ENCODE measurements at regions not wholly inside any gene's neighbourhood (a gene's known extent, or its start where the extent isn't known, plus 50 kb on each side); places are given as distances from the start of the nearest gene placed in this dataset.

- Histone ChIP-seq H3K4me3 (replicated peaks; ENCODE audit: insufficient read depth, low read length) (no peak overlapping the region), H3K27ac (replicated peaks) (no peak overlapping the region), H3K27me3 (ENCODE audit: insufficient read depth, poor library complexity, severe bottlenecking) (no peaks in the 10 kb centered on the region)
- no peak for DNase-seq (ENCODE audit: low read depth in 1 of 2, low spot score in 1 of 2)
- TF ChIP-seq POLR2AphosphoS5 (IDR thresholded peaks at IDR 0.05; ENCODE audit: low read depth) (no peak), REST (IDR thresholded peaks at IDR 0.05; ENCODE audit: insufficient replicate concordance, low read depth) (no peak), CTCF (IDR thresholded peaks at IDR 0.05; ENCODE audit: insufficient read depth, low read length) (no peak), SPI1 (IDR thresholded peaks at IDR 0.05; ENCODE audit: borderline replicate concordance, low read depth) (no peak), GABPA (IDR thresholded peaks at IDR 0.05; ENCODE audit: low read depth) (no peak)
Measured at GRCh38 chr14:29317423-29317822, 550.8 kb downstream of the FOXG1 start.

GRCh38 chr14:29320286-29320685 is 553.7 kb downstream of the FOXG1 start:
- no peak for DNase-seq (ENCODE audit: low read depth in 1 of 2, low spot score in 1 of 2)
- H3K27me3 ChIP-seq (ENCODE audit: insufficient read depth, poor library complexity, severe bottlenecking) = no peaks in the 10 kb centered on the region
- TF ChIP-seq GABPA (IDR thresholded peaks at IDR 0.05; ENCODE audit: low read depth) = no peak
- no peak for TF ChIP-seq SPI1 (IDR thresholded peaks at IDR 0.05; ENCODE audit: borderline replicate concordance, low read depth)
- TF ChIP-seq CTCF (IDR thresholded peaks at IDR 0.05; ENCODE audit: insufficient read depth, low read length) = no peak
- TF ChIP-seq REST (IDR thresholded peaks at IDR 0.05; ENCODE audit: insufficient replicate concordance, low read depth) = no peak
- no peak for TF ChIP-seq POLR2AphosphoS5 (IDR thresholded peaks at IDR 0.05; ENCODE audit: low read depth)
- no peak overlapping the region for H3K27ac ChIP-seq (replicated peaks)
- no peak overlapping the region for H3K4me3 ChIP-seq (replicated peaks; ENCODE audit: insufficient read depth, low read length)

- H3K27ac ChIP-seq (replicated peaks) = no peak overlapping the region
- TF ChIP-seq REST (IDR thresholded peaks at IDR 0.05; ENCODE audit: insufficient replicate concordance, low read depth) (no peak), POLR2AphosphoS5 (IDR thresholded peaks at IDR 0.05; ENCODE audit: low read depth) (no peak), CTCF (IDR thresholded peaks at IDR 0.05; ENCODE audit: insufficient read depth, low read length) (no peak), GABPA (IDR thresholded peaks at IDR 0.05; ENCODE audit: low read depth) (no peak), SPI1 (IDR thresholded peaks at IDR 0.05; ENCODE audit: borderline replicate concordance, low read depth) (no peak)
- H3K4me3 ChIP-seq (replicated peaks; ENCODE audit: insufficient read depth, low read length) = no peak overlapping the region
- no peak for DNase-seq (ENCODE audit: low read depth in 1 of 2, low spot score in 1 of 2)
- H3K27me3 ChIP-seq (ENCODE audit: insufficient read depth, poor library complexity, severe bottlenecking) = no peaks in the 10 kb centered on the region
Measured at GRCh38 chr14:29321646-29322045, 555.1 kb downstream of the FOXG1 start.
